Liver (tissue), 8 donors: ENCODE measurements at regions not wholly inside any gene's neighbourhood (a gene's known extent, or its start where the extent isn't known, plus 50 kb on each side); places are given as distances from the start of the nearest gene placed in this dataset.

ENCODE experiments used
- DNase-seq: peaks from one replicate; pipeline ENCODE4 v3.0.0-alpha.2; 2017; ENCODE audit warnings: low spot score
- H3K27ac ChIP-seq, 2 donors: one replicate each; pipeline ENCODE4 v1.7.0; 2013; ENCODE audit warnings: inconsistent platforms in 2 of 2, low read length in 2 of 2, control low read depth in 1 of 2, low read depth in 1 of 2, mild to moderate bottlenecking in 1 of 2
- H3K27me3 ChIP-seq, 4 donors: one replicate each; pipeline versions ENCODE4 v1.6.1 to v1.7.0; 2013; ENCODE audit warnings: low read length in 3 of 4, inconsistent platforms in 1 of 4, mild to moderate bottlenecking in 1 of 4, moderate library complexity in 1 of 4; ENCODE audit not compliant: control insufficient read depth in 4 of 4, insufficient read depth in 4 of 4
- H3K36me3 ChIP-seq, 4 donors: one replicate each; pipeline versions ENCODE4 v1.6.1 to v1.7.0; 2013; ENCODE audit warnings: low read length in 3 of 4, mild to moderate bottlenecking in 3 of 4, low read depth in 1 of 4, moderate library complexity in 1 of 4; ENCODE audit not compliant: control insufficient read depth in 4 of 4, insufficient read depth in 3 of 4
- H3K4me1 ChIP-seq, 4 donors: one replicate each; pipeline versions ENCODE4 v1.6.1 to v1.7.0; 2013; ENCODE audit warnings: low read length in 3 of 4, mild to moderate bottlenecking in 3 of 4, moderate library complexity in 1 of 4; ENCODE audit not compliant: control insufficient read depth in 4 of 4, insufficient read depth in 4 of 4
- H3K4me3 ChIP-seq, 3 donors: one replicate each; pipeline versions ENCODE4 v1.6.1 to v1.7.0; 2013; ENCODE audit warnings: low read length in 3 of 3, control low read depth in 1 of 3, low read depth in 1 of 3, mild to moderate bottlenecking in 1 of 3
- H3K9ac ChIP-seq, 2 donors: one replicate each; pipeline ENCODE4 v1.7.0; 2013; ENCODE audit warnings: low read length in 2 of 2, mild to moderate bottlenecking in 2 of 2, moderate library complexity in 2 of 2, control low read depth in 1 of 2, low read depth in 1 of 2
- H3K9me3 ChIP-seq, 4 donors: one replicate each; pipeline versions ENCODE4 v1.6.1 to v1.7.0; 2013; ENCODE audit warnings: low read length in 3 of 4; ENCODE audit not compliant: control insufficient read depth in 4 of 4
- EGR1 ChIP-seq, 2 donors: IDR thresholded peaks; 2 replicates each; pipeline ENCODE4 v1.6.1; 2016 to 2018; ENCODE audit warnings: antibody characterized with exemption in 2 of 2, low read depth in 2 of 2
- FOXA1 ChIP-seq: IDR thresholded peaks from 2 replicates; pipeline ENCODE4 v1.6.1; 2016; ENCODE audit warnings: antibody characterized with exemption
- HNF4G ChIP-seq: IDR thresholded peaks from 2 replicates; pipeline ENCODE4 v1.6.1; 2016; ENCODE audit warnings: antibody characterized with exemption
- NR2F2 ChIP-seq: IDR thresholded peaks from 2 replicates; pipeline ENCODE4 v1.6.1; 2016; ENCODE audit warnings: antibody characterized with exemption
- RAD21 ChIP-seq, 2 donors: IDR thresholded peaks; 2 replicates each; pipeline ENCODE4 v1.6.1; 2016; ENCODE audit warnings: antibody characterized with exemption in 2 of 2, mild to moderate bottlenecking in 2 of 2
- RXRA ChIP-seq, 2 donors: IDR thresholded peaks; 2 replicates each; pipeline ENCODE4 v1.6.1; 2017 to 2018; ENCODE audit warnings: antibody characterized with exemption in 2 of 2, mild to moderate bottlenecking in 1 of 2
- SP1 ChIP-seq: IDR thresholded peaks from 2 replicates; pipeline ENCODE4 v1.6.1; 2018; ENCODE audit warnings: antibody characterized with exemption, mild to moderate bottlenecking
- TAF1 ChIP-seq: conservative IDR thresholded peaks from 2 replicates; pipeline ENCODE4 v1.6.1; 2016; ENCODE audit warnings: antibody characterized with exemption, mild to moderate bottlenecking
- YY1 ChIP-seq: IDR thresholded peaks from 2 replicates; pipeline ENCODE4 v1.6.1; 2016; ENCODE audit warnings: antibody characterized with exemption, mild to moderate bottlenecking
- WGBS: extraction: QIAGEN DNeasy Blood & Tissue Kit; methylation state at CpG from one replicate; pipeline ENCODE4 v1.1.7; 2013; 5-methylcytosine and 5-hydroxymethylcytosine counted together
- TF ChIP-seq, protein P1 (sequence below): IDR thresholded peaks from 2 replicates; pipeline ENCODE4 v1.6.1; 2016; ENCODE audit warnings: antibody characterized with exemption
- TF ChIP-seq, protein P2 (sequence below): IDR thresholded peaks from 2 replicates; pipeline ENCODE4 v1.6.1; 2016; ENCODE audit warnings: antibody characterized with exemption
- TF ChIP-seq, protein P3 (sequence below): IDR thresholded peaks from 2 replicates; pipeline ENCODE4 v1.6.1; 2016; ENCODE audit warnings: antibody characterized with exemption
- TF ChIP-seq, protein P4 (sequence below): fragments of 150-350 bp; IDR thresholded peaks from 2 replicates; pipeline ENCODE4 v1.5.1; 2017; ENCODE audit warnings: improper control_type of control experiment, low read depth, low read length; ENCODE audit not compliant: missing input control
- TF ChIP-seq, protein P5 (sequence below): IDR thresholded peaks from 2 replicates; pipeline ENCODE4 v1.6.1; 2016; ENCODE audit warnings: antibody characterized with exemption, mild to moderate bottlenecking
- donor health status: healthy.
- donor health status: healthy.
- donor health status: healthy.
- donor health status: healthy.
- donor health status: healthy.

DNA sequence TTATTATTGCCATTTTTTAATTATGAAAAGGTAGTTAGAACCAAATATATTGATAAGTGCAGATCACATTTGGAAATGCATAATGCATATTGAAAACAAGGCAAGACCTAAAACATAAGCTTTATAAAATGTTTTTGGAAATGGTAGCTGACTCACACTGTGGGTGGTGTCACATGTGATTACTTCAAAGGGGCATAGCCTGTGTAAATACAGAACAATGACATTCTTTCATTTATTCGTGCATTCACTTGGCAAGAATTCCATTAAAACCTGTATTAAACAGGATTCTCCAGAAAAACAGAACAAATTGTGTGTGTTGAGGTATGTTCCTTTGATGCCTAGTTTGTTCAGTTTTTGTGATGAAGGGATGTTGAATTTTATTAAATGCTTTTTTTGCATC, 427.3 kb upstream of the ST6GAL2 start:
- Histone ChIP-seq H3K9ac (no peak overlapping the region), H3K36me3 (no peaks in the 10 kb centered on the region), H3K27ac (no peak overlapping the region), H3K4me3 (no peak overlapping the region), H3K9me3 (no peaks in the 10 kb centered on the region), H3K27me3 (peaks cover 0 to 3% (median 0%) of the 10 kb centered on the region in 4 donors), H3K4me1 (no peaks in the 10 kb centered on the region)
- DNase-seq = no peak
- no peak for TF ChIP-seq SP1
- no peak for TF ChIP-seq HNF4G
- TF ChIP-seq RXRA (IDR thresholded peaks at IDR 0.05) = no peak
- TF ChIP-seq EGR1 (IDR thresholded peaks at IDR 0.05; ENCODE audit: low read depth in 2 of 2) = no peak
- no peak for TF ChIP-seq NR2F2
- no peak for TF ChIP-seq TAF1
- WGBS = 30% methylated on average over 1 of the region's 1 CpG

DNA sequence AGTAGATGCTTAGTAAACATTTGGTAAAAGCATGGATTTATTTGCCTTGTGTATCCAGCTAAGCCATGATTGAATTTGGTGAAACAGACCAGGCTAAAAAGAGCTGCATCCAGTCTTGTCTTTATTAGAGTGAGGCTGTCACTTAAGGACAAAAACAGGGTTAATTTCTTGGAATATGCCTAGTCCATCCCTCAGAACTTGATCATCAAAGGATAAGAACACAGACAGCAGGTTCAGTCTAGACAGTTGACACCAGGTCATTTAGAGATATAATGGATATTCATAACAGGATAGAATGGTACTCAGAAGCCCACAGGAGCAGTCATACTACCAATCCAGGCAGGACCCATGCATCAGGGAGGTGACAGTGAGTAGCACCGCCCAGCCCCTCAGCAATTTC, 434.9 kb upstream of the ST6GAL2 start:
- WGBS = 88% methylated on average over 1 of the region's 1 CpG
- Histone ChIP-seq H3K27ac (no peak overlapping the region), H3K27me3 (no peaks in the 10 kb centered on the region), H3K36me3 (no peaks in the 10 kb centered on the region), H3K9me3 (no peaks in the 10 kb centered on the region), H3K9ac (no peak overlapping the region), H3K4me1 (no peaks in the 10 kb centered on the region), H3K4me3 (no peak overlapping the region)
- no peak for DNase-seq
- TF ChIP-seq, protein P1, sequence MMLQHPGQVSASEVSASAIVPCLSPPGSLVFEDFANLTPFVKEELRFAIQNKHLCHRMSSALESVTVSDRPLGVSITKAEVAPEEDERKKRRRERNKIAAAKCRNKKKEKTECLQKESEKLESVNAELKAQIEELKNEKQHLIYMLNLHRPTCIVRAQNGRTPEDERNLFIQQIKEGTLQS = no peak
- no peak for TF ChIP-seq RAD21 (IDR thresholded peaks at IDR 0.05)
- TF ChIP-seq, protein P2, sequence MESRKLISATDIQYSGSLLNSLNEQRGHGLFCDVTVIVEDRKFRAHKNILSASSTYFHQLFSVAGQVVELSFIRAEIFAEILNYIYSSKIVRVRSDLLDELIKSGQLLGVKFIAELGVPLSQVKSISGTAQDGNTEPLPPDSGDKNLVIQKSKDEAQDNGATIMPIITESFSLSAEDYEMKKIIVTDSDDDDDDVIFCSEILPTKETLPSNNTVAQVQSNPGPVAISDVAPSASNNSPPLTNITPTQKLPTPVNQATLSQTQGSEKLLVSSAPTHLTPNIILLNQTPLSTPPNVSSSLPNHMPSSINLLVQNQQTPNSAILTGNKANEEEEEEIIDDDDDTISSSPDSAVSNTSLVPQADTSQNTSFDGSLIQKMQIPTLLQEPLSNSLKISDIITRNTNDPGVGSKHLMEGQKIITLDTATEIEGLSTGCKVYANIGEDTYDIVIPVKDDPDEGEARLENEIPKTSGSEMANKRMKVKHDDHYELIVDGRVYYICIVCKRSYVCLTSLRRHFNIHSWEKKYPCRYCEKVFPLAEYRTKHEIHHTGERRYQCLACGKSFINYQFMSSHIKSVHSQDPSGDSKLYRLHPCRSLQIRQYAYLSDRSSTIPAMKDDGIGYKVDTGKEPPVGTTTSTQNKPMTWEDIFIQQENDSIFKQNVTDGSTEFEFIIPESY = no peak
- TF ChIP-seq, protein P3, sequence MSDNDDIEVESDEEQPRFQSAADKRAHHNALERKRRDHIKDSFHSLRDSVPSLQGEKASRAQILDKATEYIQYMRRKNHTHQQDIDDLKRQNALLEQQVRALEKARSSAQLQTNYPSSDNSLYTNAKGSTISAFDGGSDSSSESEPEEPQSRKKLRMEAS = no peak
- no peak for TF ChIP-seq FOXA1
- no peak for TF ChIP-seq TAF1
- no peak for TF ChIP-seq HNF4G
- no peak for TF ChIP-seq EGR1 (IDR thresholded peaks at IDR 0.05; ENCODE audit: low read depth in 2 of 2)
- TF ChIP-seq, protein P4, sequence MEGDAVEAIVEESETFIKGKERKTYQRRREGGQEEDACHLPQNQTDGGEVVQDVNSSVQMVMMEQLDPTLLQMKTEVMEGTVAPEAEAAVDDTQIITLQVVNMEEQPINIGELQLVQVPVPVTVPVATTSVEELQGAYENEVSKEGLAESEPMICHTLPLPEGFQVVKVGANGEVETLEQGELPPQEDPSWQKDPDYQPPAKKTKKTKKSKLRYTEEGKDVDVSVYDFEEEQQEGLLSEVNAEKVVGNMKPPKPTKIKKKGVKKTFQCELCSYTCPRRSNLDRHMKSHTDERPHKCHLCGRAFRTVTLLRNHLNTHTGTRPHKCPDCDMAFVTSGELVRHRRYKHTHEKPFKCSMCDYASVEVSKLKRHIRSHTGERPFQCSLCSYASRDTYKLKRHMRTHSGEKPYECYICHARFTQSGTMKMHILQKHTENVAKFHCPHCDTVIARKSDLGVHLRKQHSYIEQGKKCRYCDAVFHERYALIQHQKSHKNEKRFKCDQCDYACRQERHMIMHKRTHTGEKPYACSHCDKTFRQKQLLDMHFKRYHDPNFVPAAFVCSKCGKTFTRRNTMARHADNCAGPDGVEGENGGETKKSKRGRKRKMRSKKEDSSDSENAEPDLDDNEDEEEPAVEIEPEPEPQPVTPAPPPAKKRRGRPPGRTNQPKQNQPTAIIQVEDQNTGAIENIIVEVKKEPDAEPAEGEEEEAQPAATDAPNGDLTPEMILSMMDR = no peak
- no peak for TF ChIP-seq SP1
- TF ChIP-seq NR2F2 = no peak
- no peak for TF ChIP-seq YY1
- TF ChIP-seq, protein P5, sequence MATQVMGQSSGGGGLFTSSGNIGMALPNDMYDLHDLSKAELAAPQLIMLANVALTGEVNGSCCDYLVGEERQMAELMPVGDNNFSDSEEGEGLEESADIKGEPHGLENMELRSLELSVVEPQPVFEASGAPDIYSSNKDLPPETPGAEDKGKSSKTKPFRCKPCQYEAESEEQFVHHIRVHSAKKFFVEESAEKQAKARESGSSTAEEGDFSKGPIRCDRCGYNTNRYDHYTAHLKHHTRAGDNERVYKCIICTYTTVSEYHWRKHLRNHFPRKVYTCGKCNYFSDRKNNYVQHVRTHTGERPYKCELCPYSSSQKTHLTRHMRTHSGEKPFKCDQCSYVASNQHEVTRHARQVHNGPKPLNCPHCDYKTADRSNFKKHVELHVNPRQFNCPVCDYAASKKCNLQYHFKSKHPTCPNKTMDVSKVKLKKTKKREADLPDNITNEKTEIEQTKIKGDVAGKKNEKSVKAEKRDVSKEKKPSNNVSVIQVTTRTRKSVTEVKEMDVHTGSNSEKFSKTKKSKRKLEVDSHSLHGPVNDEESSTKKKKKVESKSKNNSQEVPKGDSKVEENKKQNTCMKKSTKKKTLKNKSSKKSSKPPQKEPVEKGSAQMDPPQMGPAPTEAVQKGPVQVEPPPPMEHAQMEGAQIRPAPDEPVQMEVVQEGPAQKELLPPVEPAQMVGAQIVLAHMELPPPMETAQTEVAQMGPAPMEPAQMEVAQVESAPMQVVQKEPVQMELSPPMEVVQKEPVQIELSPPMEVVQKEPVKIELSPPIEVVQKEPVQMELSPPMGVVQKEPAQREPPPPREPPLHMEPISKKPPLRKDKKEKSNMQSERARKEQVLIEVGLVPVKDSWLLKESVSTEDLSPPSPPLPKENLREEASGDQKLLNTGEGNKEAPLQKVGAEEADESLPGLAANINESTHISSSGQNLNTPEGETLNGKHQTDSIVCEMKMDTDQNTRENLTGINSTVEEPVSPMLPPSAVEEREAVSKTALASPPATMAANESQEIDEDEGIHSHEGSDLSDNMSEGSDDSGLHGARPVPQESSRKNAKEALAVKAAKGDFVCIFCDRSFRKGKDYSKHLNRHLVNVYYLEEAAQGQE = no peak
